HG02981 (cell line): ENCODE measurements at regions not wholly inside any gene's neighbourhood (a gene's known extent, or its start where the extent isn't known, plus 50 kb on each side); places are given as distances from the start of the nearest gene placed in this dataset.
"Not testable (repeated sequence)": the region's sequence is repeated elsewhere in the genome, so short reads cannot be mapped to it uniquely, and the experiment has no call there.

ENCODE experiments used
- ATAC-seq: cut with Tn5 transposase; IDR thresholded peaks from one replicate; pipeline ENCODE4 v1.9.1; 2021; ENCODE audit warnings: mild to moderate bottlenecking, moderate library complexity; ENCODE audit not compliant: unreplicated experiment

DNA sequence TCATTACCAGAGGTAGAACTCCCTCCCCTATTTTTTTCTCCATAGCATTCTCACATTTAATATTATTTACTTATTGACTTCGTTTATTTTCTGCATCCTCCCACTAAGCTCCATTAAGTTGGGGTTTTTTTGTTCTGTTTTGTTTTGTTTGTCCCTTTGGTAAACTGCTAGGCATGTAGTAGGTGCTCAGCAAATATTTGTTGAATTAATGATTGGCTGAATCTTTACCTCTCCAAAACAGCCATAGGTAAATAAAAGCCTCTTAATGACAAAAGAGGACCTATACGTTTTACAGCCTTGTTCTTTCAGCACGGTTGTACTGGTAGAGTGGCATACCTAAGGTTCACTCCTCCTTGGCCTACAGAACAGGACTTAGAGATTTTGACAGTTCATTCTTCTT lies 52.0 kb downstream of the PRORP start:
- no peak for ATAC-seq

DNA sequence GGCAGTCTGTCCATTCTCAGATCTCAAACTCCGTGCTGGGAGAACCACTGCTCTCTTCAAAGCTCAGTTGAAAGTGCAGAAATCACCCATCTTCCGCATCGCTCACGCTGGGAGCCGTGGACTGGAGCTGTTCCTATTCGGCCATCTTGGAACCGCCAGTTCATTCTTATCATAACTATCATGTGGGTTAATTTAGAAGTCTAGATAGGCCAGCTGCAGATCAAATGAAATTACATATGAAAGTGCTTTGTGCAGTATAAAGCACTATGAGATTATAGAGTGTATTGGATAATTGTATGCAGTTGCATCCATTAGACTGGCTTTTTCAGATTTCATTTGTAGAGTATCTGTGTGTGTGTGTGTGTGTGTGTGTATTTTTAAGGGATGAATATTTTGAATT lies 57.8 kb downstream of the PRORP start:
- no peak for ATAC-seq

DNA sequence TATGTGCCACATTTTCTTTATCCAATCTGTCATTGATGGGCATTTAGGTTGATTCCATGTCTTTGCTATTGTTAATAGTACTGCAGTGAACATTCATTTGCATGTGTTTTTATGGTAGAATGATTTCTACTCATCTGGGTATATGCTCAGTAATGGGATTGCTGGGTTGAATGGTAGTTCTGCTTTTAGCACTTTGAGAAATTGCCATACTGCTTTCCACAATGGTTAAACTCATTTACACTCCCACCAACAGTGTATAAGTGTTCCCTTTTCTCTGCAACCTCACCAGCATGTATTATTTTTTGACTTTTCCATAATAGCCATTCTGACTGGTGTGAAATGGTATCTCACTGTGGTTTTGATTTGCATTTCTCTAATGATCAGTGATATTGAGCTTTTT lies 62.5 kb downstream of the PRORP start:
- peak; percentile 48 for ATAC-seq

DNA sequence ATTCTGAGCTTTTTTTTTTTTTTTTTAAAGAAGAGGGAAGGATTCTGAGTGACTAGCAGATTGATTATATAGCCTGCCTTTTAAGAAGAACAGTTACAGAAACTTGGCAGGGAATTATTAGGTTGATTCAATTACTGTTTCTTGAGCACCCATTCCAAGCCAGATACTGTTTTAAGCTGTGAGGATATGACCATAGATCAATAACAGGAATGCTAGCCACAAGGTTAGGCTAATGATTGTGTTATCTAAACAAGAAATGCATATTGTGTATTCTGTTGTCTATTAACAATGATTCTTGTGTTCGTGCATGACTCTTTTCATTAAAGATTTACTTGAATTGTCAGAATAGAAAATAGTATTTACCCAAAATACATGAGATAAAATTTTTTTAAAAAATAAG lies 67.1 kb downstream of the PRORP start:
- ATAC-seq: no peak

DNA sequence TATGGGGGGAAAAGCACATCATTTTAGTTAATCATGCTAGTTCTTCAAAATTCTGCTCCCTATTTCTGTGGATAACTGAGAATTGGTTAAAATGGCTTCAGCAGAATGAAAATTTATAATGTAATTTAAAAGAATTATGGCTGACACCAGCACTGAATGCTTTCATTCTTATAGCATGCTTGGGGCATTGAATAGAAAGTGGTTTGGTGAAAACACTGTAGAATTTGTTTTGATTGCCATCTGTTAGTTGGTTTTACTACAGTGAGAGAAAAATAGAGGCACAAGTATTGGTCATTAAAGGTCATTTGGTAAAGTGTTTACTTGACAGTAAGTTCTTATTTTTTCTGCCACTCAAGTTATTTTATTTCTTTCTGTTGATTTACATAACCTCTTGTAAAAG lies 70.8 kb downstream of the PRORP start:
- ATAC-seq: no peak

DNA sequence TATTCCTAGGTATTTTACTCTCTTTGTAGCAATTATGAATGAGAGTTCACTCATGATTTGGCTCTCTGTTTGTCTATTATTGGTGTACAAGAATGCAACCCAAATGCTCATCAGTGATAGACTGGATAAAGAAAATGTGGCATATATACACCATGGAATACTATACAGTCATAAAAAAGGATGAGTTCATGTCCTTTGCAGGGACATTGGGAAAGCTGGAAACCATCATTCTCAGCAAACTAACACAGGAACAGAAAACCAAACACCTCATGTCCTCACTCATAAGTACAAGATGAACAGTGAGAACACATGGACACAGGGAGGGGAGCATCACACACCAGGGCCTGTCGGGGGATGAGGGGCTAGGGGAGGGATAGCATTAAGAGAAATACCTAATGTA lies 71.8 kb downstream of the PRORP start:
- not testable (repeated sequence) for ATAC-seq

DNA sequence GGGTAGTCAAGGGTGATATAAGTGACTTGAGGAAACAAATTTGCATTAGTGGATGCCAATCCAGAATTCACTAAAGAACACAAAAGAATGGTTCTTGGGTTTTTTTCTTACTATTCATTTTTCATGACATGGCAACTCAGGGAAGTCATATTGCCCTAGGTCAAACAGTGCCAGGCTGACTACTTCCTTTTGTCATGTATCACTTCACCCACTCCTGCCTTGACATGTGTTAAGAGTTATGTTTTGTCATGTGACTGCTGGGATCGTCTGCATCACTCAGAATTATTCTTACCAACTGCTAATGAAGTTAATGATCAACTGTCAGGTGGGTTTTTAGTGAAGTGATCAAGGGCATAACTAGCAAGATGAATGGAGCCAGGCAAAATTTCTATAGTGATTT lies 74.2 kb downstream of the PRORP start:
- ATAC-seq: no peak

DNA sequence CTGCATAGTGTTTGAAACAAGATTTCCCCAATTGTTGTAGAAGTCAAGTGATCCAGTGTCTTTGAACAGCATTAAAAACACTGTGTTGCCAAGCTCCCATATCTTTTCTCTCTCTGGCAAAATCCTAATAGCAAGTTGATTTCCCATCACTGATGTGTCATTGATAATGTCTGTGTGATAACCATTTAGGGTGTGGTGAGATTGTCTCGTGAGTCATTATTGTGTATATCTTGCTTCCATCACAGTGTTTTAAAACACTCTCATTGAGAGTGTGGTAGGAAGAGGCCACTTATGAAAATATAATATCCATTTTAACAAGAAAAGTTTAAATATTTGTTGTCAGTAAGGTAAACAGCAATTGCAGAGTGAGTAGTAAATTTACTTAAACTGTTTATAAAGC lies 74.7 kb downstream of the PRORP start:
- ATAC-seq: no peak

DNA sequence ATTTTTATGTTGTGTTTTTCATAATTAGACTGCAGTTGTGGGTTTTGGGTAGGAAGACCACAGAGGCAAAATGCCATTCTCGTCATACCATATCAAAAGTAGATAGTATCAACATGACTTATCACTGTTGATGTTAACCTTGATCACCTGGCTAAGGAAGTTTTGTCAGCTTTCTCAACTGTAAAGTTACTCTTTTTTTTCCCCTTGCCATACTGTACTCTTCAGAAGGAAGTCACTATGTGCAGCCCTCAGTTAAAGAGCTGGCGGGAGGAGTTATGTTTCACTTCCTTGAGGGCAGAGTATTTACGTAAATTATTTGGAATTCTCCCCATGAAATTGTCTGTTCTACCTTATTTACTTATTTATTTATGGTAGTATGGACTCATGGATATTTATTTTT lies 78.7 kb downstream of the PRORP start:
- ATAC-seq: no peak

DNA sequence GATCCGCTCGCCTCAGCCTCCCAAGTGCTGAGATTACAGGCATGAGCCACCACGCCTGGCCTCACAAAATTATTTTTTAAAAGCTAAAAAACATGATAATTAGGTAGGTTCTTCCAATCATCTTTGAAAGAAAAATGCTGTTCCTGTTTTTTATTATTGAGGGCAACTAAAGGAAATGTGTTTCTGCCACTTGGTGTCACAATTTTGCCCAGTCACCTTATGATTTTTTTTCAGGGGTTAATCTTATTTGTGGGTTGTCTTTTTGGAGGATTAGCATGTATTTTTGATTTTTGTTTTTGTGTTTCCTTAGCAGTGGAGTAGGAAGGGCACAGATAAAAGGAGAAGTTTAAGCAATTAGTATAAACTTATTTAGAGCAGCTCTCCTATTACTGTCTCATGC lies 79.8 kb downstream of the PRORP start:
- ATAC-seq: no peak

DNA sequence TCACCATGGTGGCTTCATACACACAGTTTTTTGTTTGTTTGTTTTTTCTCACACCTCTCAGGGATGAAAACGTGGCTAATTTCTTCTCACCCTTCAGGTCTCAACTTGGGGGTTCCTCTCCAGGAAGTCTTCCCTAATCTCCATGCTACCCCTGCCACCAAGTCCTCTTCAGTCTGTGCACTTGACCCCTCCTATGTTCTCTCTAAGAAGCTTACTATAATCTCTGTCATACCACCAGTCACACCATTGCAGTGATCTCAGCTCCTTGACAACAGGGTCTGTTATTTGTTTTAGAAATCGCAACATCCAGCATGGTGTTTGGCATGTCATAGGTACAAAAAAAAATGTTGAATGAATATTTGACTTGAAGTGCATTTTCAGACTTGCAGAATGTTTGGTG lies 83.4 kb downstream of the PRORP start:
- no peak for ATAC-seq

DNA sequence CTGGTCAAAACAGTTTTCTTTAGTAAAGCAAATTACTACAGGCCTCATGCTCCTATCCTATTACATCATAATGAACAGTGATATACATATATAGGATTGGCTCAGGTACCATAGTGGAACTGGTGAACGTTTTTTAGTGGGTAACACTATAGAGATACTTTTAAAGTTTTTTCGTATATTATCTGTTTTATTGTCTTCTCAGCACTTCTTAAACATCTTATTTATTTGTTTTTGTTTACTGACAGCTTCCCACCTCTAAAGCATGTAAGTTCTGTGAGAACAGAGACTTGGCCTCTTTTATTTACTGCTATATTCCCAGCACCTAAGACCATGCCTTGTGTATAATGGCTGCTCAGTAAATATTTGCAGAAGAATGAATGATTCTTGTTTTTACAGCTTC lies 81.1 kb upstream of the PSMA6 start:
- ATAC-seq: no peak

DNA sequence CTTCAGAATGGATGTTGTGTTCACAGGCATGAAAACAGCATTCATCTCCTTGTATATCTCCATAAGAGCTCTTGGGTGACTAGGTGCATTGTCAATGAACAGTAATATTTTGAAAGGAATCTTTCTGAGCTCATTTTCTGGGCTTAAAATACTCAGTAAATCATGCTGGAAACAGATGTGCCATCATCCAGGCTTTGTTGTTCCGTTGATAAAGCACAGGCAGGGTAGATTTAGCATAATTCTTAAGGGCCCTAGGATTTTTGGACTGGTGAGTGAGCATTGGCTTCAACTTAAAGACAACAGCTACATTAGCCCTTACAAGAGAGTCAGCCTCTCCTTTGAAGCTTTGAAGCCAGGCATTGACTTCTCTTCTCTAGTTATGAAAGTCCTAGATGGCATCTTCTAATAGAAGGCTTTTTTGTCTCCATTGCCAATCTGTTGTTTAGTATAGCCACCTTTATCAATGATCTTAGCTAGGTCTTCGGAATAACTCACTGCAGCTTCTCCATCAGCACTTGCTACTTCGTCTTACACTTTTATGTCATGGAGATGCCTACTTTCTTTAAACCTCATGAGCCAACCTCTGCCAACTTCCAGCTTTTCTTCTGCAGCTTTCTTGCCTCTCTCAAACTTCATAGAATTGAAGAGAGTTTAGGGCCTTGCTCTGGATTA lies 79.6 kb upstream of the PSMA6 start:
- no peak for ATAC-seq

DNA sequence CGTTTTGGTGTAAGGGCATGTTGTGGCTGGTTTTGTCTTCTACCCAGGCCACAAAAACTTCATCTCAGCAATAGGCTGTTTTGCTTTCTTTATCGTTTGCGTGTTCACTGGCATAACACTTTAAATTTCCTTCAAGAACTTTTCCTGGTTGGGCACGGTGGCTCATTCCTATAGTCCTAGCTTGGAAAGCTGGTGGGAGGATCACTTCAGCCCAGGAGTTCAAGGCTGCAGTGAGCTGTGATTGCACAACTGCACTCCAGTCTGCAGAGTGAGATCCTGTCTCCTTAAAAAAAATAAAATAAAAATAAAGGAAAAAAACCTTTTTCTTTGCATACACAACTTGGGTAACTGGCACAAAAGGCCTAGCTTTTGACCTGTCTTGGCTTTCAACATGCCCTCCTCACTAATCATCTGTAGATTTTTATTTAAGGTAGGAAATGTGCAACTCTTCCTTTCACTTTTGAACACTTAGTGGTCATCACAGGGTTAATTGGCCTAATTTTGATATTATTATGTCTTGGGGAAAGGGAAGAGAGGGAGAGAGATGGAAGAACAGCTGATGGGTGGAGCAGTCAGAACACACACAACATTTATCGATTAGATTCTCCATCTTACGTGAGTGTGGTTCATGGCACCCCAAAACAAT lies 78.9 kb upstream of the PSMA6 start:
- ATAC-seq: no peak

DNA sequence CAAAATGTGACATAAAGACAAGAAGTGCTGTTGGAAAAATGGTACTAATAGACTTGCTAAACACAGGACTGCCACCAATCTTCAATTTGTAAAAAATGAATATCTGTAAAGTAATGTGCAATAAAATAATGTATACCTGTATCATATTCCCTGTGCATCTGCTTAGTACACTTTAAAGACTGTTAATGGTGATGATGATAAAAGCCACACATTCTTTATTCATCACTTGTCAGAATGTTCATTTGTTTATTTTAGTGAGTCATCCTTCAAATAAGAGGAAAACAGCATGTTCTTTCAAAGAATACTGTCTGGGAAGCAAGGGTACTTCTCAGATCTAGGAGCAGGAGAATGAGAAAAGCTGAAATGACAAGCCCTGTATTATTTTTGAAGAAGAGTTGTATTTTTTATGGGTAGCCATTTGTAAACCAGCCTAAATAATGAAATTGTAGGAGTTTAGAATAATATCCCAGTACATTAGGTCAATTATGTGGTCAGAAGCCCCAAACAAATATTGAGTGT lies 78.3 kb upstream of the PSMA6 start:
- ATAC-seq: no peak

DNA sequence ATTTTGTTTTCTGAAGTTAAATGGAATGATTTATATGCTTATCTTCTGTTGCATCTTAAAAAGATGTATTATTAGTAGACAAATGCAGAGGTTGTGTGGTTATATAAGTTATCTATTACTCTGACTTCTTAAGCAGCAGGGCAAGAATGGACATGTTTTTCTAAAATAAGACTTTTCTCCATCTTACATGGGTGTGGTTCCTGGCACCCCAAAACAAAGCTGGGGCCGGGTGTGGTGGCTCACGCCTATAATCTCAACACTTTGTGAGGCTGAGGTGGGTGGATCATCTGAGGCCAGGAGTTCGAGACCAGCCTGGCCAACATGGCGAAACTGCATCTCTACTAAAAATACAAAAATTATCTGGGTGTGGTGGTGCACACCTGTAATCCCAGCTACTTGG lies 77.8 kb upstream of the PSMA6 start:
- not testable (repeated sequence) for ATAC-seq

DNA sequence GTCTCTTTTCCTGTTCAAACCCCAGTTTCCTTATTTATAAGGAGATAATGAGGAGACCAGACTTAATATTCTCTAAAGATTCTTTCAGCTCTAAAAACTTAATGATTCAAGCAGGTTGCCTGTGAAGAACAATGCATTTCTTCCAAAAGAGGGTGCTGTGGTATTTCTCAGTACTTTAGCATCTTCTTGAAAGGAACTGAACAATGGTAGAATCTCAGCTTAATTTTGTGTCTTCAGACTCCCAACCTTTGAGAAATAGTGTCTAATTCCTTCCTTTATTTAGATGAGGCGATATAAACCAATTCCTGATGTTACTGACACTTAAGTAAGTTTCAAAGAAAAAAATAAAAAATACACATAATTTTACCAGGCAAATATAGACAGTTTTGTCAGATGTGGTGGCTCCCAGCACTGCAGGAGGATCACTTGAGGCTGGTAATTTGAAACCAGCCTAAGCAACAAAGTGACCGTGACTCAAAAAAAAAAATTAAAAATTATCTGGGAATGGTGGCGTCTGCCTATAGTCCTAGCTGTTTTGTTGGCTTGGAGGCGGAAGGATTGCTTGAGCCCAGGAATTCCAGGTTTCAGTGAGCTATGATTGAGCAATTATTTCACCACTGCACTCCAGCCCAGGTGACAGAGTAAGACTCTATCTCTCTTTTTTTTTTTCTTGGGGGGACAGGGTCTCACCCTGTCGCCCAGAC lies 76.9 kb upstream of the PSMA6 start:
- no peak for ATAC-seq

DNA sequence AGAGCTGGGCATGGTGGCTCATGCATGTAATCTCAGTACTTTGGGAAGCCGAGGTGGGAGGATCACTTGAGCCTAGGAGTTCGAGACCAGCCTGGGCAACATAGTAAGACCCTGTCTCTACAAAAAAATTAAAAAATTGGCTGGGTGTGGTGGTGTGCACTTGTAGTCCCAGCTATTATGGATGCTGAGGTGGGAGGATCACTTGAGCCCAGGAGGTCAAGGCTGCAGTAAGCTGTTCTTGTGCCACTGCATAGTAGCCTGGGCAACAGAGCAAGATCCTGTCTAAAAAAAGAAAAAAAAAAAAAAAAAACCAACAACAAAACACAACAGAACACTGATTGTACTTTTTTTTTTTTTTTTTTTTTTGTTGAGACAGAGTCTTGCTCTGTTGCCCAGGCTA lies 74.0 kb upstream of the PSMA6 start:
- not testable (repeated sequence) for ATAC-seq

DNA sequence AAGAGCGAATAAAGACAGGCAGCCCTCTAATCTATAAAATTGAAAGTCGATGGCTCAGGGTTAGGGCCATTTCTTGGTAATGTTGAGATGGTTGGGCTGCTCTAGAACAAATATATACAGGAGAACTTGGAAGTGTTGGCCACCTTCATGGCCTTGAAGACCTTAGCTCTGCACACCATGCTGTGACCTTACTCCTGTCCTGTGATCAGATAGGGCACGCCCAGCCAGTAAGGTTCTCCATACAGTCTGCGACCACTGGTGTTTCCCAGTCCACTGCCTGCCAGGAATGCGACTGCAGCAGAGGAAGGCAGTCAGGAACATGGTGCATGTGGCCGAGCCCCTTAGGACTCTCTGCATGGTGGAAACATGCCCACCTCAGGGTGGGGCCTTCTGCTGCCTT lies 73.2 kb upstream of the PSMA6 start:
- no peak for ATAC-seq

DNA sequence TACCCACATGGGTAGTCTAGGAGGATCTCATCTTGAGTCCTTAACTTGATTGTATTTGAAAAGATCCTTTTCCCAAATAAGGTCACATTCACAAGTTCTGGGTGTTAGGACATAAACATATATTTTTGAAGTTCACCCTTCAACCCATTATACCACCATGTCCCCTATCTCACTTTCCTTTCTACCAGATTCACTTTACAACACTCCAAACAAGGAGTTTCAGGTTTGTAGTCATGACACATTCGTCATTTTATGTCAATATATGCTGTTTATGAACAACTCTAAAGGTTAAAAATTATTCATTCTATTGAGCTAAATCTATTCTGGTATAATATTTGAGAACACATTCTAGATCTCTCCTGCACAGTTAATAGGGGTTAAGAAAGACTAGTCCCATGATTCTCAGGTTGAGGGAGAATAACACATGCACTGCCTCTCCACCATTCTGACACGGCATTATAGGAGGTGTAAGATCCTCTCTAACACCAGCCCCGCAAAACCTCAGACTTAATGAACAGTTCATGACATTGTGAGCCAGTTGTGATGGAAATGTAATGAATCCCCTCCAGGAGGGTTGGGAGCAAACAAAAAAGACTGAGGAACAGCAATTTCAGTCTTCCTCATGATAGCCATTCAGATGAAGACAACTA lies 72.0 kb upstream of the PSMA6 start:
- ATAC-seq: no peak

DNA sequence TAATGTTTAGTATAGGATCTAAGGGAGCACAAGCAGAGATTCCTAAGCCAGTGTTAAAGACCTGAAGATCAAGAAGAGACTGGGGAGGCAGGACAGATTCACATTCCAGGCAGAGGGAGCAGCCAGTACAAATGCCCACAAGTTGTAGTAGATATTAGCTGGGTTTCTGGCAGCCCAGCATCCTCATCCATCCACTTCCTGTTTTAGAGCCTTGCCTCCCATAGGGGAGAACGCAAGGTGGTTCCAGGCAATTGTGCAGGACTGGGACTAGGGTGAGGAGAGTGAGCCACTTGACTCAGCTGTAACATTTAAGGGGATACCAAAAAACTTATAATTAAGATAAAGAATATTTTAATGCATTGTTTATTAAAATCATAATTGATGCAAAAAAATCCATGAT lies 71.3 kb upstream of the PSMA6 start:
- ATAC-seq: no peak

DNA sequence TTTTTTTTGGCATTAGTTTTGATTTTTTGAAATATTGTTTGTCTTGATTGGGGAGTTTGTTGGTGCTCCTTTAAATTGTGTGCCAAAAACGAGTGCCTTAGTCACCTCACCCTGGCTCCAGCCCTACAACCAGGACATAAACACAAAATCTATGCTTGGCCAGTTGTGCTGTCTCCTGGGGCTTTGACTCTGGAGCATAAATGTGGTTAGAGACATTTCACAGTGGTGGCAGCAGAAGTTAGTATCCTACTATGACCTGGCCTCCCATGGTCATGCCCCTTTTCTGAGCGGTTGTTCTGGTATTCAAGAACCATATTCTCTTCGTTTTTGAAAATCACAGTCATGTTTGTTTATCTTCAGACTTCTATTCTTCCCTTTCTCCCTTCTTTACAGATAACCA lies 70.7 kb upstream of the PSMA6 start:
- ATAC-seq: no peak
